ENCODE measurements at regions not wholly inside any gene's neighbourhood (a gene's known extent, or its start where the extent isn't known, plus 50 kb on each side); places are given as distances from the start of the nearest gene placed in this dataset.

GRCh38 chr3:178457511-178457910 lies 78.7 kb upstream of the KCNMB2 start:
- no peak overlapping the region for H3K4me3 Mint-ChIP-seq (ENCODE audit: low read depth, unreplicated experiment)
- intact Hi-C loops (cut with micrococcal nuclease; ENCODE audit: unreplicated experiment), result no loop called here
- peaks cover 5% of the 10 kb centered on the region for H3K9me3 Mint-ChIP-seq (ENCODE audit: low read depth, unreplicated experiment)
- no peaks in the 10 kb centered on the region for H3K36me3 Mint-ChIP-seq (ENCODE audit: insufficient read depth, unreplicated experiment)
- no peak overlapping the region for H3K27ac Mint-ChIP-seq (ENCODE audit: unreplicated experiment)
- no peak for DNase-seq
- TF ChIP-seq, protein P1, sequence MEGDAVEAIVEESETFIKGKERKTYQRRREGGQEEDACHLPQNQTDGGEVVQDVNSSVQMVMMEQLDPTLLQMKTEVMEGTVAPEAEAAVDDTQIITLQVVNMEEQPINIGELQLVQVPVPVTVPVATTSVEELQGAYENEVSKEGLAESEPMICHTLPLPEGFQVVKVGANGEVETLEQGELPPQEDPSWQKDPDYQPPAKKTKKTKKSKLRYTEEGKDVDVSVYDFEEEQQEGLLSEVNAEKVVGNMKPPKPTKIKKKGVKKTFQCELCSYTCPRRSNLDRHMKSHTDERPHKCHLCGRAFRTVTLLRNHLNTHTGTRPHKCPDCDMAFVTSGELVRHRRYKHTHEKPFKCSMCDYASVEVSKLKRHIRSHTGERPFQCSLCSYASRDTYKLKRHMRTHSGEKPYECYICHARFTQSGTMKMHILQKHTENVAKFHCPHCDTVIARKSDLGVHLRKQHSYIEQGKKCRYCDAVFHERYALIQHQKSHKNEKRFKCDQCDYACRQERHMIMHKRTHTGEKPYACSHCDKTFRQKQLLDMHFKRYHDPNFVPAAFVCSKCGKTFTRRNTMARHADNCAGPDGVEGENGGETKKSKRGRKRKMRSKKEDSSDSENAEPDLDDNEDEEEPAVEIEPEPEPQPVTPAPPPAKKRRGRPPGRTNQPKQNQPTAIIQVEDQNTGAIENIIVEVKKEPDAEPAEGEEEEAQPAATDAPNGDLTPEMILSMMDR (IDR thresholded peaks at IDR 0.05; ENCODE audit: unreplicated experiment), result no peak
- CTCF ChIA-PET, result interaction anchor here (0.6 kb wide), 2 partner anchors 63 to 116 kb away, joined by 4 to 5 read pairs; no protein-coding TSS in a partner anchor
- no peaks in the 10 kb centered on the region for H3K27me3 Mint-ChIP-seq (ENCODE audit: unreplicated experiment)
- no peaks in the 10 kb centered on the region for H3K4me1 Mint-ChIP-seq (ENCODE audit: low read depth, unreplicated experiment)
- no TSS peak for BruUV-seq (replicated peaks)

- intact Hi-C loops (cut with micrococcal nuclease; ENCODE audit: unreplicated experiment), result no loop called here
- H3K4me1 Mint-ChIP-seq (ENCODE audit: low read depth, unreplicated experiment), result no peaks in the 10 kb centered on the region
- no peaks in the 10 kb centered on the region for H3K36me3 Mint-ChIP-seq (ENCODE audit: insufficient read depth, unreplicated experiment)
- TF ChIP-seq, protein P1 (IDR thresholded peaks at IDR 0.05; ENCODE audit: unreplicated experiment), result no peak
- CTCF ChIA-PET, result interaction anchor here (0.6 kb wide), 1 partner anchor 64 kb away, joined by 4 read pairs; no protein-coding TSS in a partner anchor
- no peaks in the 10 kb centered on the region for H3K27me3 Mint-ChIP-seq (ENCODE audit: unreplicated experiment)
- no peak overlapping the region for H3K27ac Mint-ChIP-seq (ENCODE audit: unreplicated experiment)
- no TSS peak for BruUV-seq (replicated peaks)
- H3K4me3 Mint-ChIP-seq (ENCODE audit: low read depth, unreplicated experiment), result no peak overlapping the region
- H3K9me3 Mint-ChIP-seq (ENCODE audit: low read depth, unreplicated experiment), result peaks cover 5% of the 10 kb centered on the region
- no peak for DNase-seq
Measured at GRCh38 chr3:178458313-178459037, 77.8 kb upstream of the KCNMB2 start.

- peaks cover 5% of the 10 kb centered on the region for H3K9me3 Mint-ChIP-seq (ENCODE audit: low read depth, unreplicated experiment)
- H3K4me3 Mint-ChIP-seq (ENCODE audit: low read depth, unreplicated experiment), result no peak overlapping the region
- H3K36me3 Mint-ChIP-seq (ENCODE audit: insufficient read depth, unreplicated experiment), result no peaks in the 10 kb centered on the region
- H3K27ac Mint-ChIP-seq (ENCODE audit: unreplicated experiment), result no peak overlapping the region
- CTCF ChIA-PET, result no interaction called here
- no peak for DNase-seq
- no peaks in the 10 kb centered on the region for H3K27me3 Mint-ChIP-seq (ENCODE audit: unreplicated experiment)
- intact Hi-C loops (cut with micrococcal nuclease; ENCODE audit: unreplicated experiment), result no loop called here
- TF ChIP-seq, protein P1 (IDR thresholded peaks at IDR 0.05; ENCODE audit: unreplicated experiment), result no peak
- BruUV-seq (replicated peaks), result no TSS peak
- no peaks in the 10 kb centered on the region for H3K4me1 Mint-ChIP-seq (ENCODE audit: low read depth, unreplicated experiment)
Measured at GRCh38 chr3:178459038-178459410, 77.2 kb upstream of the KCNMB2 start.

GRCh38 chr3:178465260-178466180 lies 70.7 kb upstream of the KCNMB2 start:
- CTCF ChIA-PET, result interaction anchor here (0.7 kb wide), 1 partner anchor 66 kb away, joined by 3 read pairs; no protein-coding TSS in a partner anchor
- no peak for DNase-seq
- Mint-ChIP-seq H3K36me3 (ENCODE audit: insufficient read depth, unreplicated experiment) (no peaks in the 10 kb centered on the region), H3K4me1 (ENCODE audit: low read depth, unreplicated experiment) (no peaks in the 10 kb centered on the region), H3K27me3 (ENCODE audit: unreplicated experiment) (no peaks in the 10 kb centered on the region), H3K9me3 (ENCODE audit: low read depth, unreplicated experiment) (peaks cover 11% of the 10 kb centered on the region), H3K27ac (ENCODE audit: unreplicated experiment) (no peak overlapping the region), H3K4me3 (ENCODE audit: low read depth, unreplicated experiment) (no peak overlapping the region)
- no TSS peak for BruUV-seq (replicated peaks)
- intact Hi-C loops (cut with micrococcal nuclease; ENCODE audit: unreplicated experiment), result no loop called here
- TF ChIP-seq, protein P1 (IDR thresholded peaks at IDR 0.05; ENCODE audit: unreplicated experiment), result no peak

All from Calu3 (cell line).